ENCODE measurements at regions not wholly inside any gene's neighbourhood (a gene's known extent, or its start where the extent isn't known, plus 50 kb on each side); places are given as distances from the start of the nearest gene placed in this dataset.
"Not testable (repeated sequence)": the region's sequence is repeated elsewhere in the genome, so short reads cannot be mapped to it uniquely, and the experiment has no call there.

DNA sequence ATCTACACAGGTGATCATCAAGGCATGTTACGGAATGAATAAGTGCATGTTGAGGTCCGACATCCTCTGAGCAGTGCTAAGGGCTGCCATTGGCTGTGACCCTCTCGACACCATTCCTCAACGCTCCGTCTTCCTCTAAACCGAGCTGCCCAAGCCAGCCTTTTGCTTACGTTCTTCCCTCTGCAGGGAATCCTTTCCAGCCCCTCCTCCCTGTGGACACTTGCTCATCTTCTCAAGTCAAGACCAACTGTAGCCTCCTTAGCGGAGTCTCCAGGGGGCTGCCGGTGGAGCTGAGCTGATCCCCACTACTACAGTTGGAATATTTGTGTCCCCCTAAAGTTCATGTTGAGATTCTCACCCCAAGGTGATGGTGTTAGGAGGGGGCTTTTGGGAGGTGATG is 781.0 kb downstream of the TBC1D22A start:
- DNase-seq (ENCODE audit: low read depth in 4 of 4, low spot score in 2 of 4), result no peak

GRCh38 chr22:47540011-47540410 is 777.6 kb downstream of the TBC1D22A start:
- DNase-seq (ENCODE audit: low read depth in 4 of 4, low spot score in 2 of 4), result no peak

DNA sequence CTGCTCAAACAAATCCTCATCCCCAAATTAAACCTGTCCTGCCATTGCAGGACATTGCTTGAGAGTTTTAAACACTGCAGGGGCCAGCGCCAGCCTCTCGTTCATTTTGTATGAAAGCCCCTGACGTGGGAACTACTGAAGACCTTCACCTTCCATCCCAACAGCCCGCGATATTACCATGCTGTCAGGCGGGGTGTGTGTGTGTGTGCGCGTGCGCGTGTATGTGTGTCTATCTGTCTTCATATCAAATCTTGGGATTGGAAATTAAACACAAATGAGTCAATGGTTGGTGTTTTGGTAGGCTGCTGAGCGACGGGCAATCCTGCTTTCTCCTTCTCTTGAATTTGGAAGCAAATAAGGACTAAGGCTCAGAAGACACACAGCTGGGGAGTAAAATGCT is 776.9 kb downstream of the TBC1D22A start:
- no peak for DNase-seq (ENCODE audit: low read depth in 4 of 4, low spot score in 2 of 4)

GRCh38 chr22:47535681-47536080 is 773.2 kb downstream of the TBC1D22A start:
- DNase-seq (ENCODE audit: low read depth in 4 of 4, low spot score in 2 of 4), result no peak

DNA sequence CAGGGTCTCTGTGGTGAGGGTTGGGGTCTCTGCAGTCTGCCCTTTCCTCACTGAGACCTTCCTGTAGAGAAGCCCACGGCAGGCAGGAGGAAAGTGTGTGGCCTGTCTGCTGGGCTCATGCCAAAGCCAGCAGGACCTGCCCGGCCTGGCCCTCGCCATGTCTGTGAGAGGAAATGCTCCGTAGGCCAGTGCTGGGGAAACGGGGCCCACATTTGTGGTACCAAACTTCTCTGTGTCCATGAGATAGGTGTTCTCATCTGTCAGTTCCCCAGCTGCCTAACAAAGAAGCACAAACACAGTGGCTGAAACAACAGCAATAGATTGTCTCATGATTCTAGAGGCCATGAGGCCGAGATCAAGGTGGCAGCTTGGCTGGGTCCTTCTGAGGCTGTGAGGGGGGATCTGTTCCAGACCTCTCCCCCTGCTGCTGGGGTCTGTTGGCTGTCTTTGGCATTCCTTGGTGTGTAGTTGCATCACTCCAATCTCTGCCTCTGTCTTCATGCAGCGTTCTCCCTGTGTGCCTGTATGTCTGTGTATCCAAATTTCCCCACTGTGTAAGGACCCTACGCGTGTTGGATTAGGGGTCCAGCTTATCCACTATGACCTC is 772.5 kb downstream of the TBC1D22A start:
- DNase-seq (ENCODE audit: low read depth in 4 of 4, low spot score in 2 of 4), result no peak

DNA sequence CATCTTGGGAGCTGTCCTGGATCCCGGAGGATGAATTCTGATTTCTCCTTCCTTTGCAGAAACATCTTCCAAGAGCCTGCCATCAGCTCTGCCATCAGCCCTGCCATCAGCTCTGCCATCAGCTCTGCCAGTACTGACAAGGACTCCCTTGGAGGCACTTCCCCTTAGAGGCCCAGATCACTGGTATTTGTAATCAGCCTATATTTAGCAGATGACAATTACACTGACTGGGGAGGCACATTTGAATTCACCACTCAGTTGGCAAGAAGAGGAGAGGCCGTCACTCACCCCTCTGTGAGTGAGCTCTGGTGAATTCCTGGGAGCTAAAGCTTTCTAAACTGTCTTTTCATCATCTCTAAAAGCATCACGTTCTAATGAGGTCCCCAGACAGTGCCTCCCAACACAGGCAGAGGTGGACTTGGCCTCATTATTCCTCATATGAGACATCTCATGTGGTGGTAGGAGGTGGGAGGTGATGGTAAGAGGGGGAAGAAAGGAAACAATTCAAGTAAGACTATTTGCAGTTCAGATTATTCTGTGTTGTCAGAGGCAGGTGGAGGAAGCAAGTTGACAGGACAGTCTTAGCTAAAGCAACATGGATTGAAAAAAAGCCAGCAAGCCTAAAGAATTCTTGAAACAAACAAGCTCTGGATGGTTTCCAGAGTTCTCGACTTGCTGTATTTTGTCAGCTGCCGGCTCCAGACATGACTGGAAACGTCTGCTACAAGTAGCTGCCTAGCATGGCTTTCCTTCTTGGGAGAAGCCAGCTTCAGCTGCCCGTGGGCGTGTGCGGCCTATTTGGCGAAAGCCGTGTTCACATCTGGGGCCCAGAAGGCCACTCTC is 771.7 kb downstream of the TBC1D22A start:
- DNase-seq (ENCODE audit: low read depth in 4 of 4, low spot score in 2 of 4), result peak; percentile 50 to 75 (median 72)

DNA sequence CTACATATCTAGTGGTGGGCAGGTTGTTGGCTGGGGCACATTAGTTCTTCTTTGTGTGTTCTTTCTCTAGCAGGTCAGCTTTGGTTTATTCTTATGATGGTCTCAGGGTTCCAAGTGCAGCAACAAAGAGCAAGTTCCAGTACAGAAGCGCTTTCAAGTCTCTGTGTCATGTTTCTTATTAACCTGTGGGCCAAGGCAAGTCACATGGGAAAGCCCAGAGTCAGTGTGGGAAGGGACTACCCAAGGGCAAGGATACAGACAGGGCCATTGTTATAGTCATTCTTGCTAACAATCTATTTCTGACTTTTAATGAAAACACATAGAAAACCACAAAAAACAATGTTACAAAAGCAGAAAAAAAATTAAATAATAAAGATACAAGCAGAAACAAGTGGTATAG is 754.6 kb downstream of the TBC1D22A start:
- DNase-seq (ENCODE audit: low read depth in 4 of 4, low spot score in 2 of 4), result no peak

DNA sequence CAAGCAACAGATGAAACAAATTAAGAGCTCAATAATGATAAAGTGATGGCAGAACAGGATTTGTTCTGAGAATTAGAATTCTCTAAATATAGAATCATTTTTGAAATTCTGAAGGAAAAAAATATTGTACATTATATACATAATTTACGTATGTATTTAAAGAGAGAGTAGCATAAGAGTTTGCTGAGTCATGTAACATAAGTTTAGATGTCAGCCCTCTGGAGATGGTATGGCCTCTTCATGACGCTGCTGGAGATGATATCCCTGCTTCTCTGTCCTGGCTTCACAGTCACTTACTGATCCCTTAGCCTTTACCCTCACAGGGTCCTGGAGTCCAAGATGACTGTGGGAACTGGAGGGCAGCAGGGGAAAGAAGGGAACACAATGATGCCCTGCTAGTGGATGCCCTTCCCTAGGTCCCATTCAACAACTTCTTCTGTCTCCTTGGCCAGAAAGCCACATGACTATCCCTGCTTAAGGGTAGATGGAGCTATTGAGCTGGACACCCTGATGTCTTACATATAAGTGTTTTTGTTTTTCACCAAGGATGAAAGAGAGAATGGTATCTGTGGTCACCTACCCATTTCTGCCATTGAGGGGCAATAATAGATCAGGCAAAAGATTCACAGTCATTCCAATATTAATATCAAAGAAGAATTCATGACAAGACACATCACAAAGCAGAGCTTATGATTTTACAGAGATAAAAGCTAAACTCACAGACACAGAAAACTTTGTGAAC is 753.1 kb downstream of the TBC1D22A start:
- no peak for DNase-seq (ENCODE audit: low read depth in 4 of 4, low spot score in 2 of 4)

DNA sequence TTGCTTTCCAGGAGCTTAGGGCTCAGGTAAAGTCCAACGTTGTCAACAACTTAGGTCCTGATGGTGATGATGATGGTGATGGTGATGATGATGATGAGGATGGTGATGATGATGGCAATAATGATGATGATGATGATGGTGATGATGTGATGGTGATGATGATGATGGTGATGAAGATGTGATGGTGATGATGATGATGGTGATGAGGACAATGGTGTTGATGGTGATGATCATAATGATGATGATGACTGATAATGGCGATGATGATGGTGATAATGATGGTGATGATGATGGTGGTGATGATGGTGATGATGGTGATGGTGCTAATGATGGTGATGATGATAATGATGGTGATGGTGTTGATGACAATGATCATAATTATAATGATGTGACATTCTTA is 750.2 kb downstream of the TBC1D22A start:
- DNase-seq (ENCODE audit: low read depth in 4 of 4, low spot score in 2 of 4), result no peak

DNA sequence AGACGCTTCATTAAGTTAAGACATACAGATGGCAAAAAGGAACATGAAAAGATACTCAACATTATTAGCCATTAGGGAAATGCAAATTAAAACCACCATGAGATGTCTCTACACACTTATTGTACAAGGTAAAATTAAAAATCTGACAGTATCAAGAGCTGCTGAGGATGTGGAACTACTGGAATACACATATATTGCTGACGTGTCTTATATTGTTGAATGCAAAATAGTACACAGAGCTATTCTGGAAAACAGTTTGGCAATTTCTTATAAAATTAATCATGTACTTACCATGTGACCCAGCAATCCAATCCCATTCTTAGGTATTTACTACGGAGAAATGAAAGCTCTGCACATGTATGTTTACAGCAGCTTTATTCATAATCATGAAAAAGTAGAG is 742.5 kb downstream of the TBC1D22A start:
- DNase-seq (ENCODE audit: low read depth in 4 of 4, low spot score in 2 of 4), result no peak

GRCh38 chr22:47498969-47499495 is 736.6 kb downstream of the TBC1D22A start:
- DNase-seq (ENCODE audit: low read depth in 4 of 4, low spot score in 2 of 4), result no peak

GRCh38 chr22:47497666-47498065 is 735.2 kb downstream of the TBC1D22A start:
- DNase-seq (ENCODE audit: low read depth in 4 of 4, low spot score in 2 of 4), result no peak

GRCh38 chr22:47495110-47495509 is 732.7 kb downstream of the TBC1D22A start:
- no peak for DNase-seq (ENCODE audit: low read depth in 4 of 4, low spot score in 2 of 4)

GRCh38 chr22:47488131-47488530 is 725.7 kb downstream of the TBC1D22A start:
- DNase-seq (ENCODE audit: low read depth in 4 of 4, low spot score in 2 of 4), result not testable (repeated sequence)

GRCh38 chr22:47486569-47487312 is 724.3 kb downstream of the TBC1D22A start:
- no peak for DNase-seq (ENCODE audit: low read depth in 4 of 4, low spot score in 2 of 4)

DNA sequence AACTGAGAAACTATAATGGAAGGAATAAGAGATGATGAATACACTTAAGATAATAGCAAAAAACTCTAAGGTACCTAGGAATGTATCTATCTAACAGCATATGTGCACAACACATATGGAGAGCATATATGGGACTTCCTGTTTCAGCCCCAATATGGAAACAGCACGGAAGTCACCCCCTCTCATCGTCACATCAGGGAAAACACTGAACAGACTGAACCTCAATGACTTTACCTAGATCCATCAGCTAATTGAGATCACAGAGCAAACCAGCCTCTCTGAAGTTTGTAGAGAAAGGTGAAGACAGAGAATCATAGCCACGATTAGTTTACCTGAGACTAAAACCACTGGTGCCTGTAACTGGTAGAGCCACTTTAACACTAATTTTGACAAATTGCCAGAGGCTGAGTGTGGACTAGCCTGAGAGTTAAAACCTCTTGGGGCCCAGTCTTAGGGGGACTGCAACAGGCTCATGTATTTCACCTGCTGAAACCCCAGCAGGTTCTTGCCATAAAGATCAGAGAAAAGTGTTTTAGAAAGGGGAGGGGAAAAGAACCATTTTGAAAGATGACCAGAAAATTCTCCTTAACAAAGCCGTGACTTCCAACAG is 722.6 kb downstream of the TBC1D22A start:
- DNase-seq (ENCODE audit: low read depth in 4 of 4, low spot score in 2 of 4), result peak in 1 of 4 donors; percentile 15

DNA sequence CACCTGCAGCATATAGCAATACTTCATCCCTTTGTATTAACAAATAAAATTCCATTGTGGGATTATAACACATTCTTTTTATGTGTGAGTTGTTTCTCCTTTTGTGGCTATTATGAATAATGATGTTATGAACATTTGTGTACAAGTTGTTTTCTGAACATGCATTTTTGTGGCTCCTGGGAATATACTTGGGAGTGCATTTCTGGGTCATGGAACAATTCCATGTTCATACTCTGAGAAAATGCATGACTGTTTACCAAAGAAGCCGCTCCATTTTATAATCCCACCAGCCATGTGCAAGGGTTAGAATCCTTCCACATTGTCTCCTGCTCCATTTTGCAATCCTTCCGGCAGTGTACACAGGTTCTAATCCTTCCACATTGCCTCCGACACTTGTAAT is 713.8 kb downstream of the TBC1D22A start:
- DNase-seq (ENCODE audit: low read depth in 4 of 4, low spot score in 2 of 4), result no peak

GRCh38 chr22:47474895-47475294 is 712.4 kb downstream of the TBC1D22A start:
- DNase-seq (ENCODE audit: low read depth in 4 of 4, low spot score in 2 of 4), result peak in 2 of 4 donors; percentile 5 to 7

DNA sequence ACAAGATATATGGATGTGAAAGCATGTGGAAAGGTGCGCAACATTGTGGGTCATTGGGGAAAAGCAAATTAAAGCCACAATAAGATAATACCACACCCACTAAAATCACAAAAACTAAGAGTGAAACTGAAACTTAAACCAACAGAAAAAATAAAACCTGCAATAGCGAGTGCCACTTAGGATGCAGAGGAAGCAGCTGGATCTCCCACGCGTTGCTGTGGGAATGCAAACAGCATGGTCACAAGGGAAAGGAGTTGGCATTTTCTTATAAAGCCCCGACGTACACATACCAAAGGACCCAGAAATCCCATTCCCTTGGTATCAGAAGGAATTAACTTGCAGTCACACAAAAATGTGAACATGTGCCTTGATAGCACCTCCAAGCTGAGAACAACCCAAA is 712.0 kb downstream of the TBC1D22A start:
- DNase-seq (ENCODE audit: low read depth in 4 of 4, low spot score in 2 of 4), result peak in 1 of 4 donors; percentile 10

DNA sequence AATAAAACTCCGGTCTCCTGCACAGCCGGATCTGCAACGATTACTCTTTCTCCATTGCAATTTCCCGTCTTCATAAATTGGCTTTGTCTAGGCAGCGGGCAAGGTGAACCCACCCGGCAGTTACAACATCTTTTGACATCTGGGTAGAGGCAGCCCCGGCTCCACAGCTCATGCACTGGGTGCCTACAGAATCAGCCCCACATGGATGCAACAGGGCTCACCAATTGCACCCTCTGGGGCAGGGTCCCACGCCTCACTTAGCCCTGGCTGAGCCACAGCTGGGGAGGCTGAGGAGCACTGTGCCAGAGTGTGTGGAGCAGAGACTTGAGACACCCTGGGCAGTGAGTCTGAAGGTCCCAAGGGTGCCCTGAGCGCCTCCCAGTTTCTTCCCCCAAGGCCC is 710.2 kb downstream of the TBC1D22A start:
- DNase-seq (ENCODE audit: low read depth in 4 of 4, low spot score in 2 of 4), result no peak

Data from left renal cortex interstitium (tissue), 4 donors.